H1 (cell line): ENCODE measurements at regions not wholly inside any gene's neighbourhood (a gene's known extent, or its start where the extent isn't known, plus 50 kb on each side); places are given as distances from the start of the nearest gene placed in this dataset.

Experiments used
- CTCF ChIA-PET: fragments of 300-600 bp; sonication (Branson Sonifier 250); formaldehyde crosslinking; loops from one replicate; lab custom pipeline; 2021; ENCODE audit not compliant: partially characterized antibody; lab: Charles Lee
- POLR2A ChIA-PET: fragments of 300-600 bp; sonication (Branson Sonifier 250); formaldehyde crosslinking; loops from one replicate; lab custom pipeline; 2021; ENCODE audit warnings: inconsistent platforms; ENCODE audit not compliant: partially characterized antibody; lab: Charles Lee
- DNase-seq, 2 experiments: peaks; one replicate each; pipeline versions ENCODE4 v3.0.0 to v3.0.0-alpha.2; 2010 to 2022; ENCODE audit warnings: low spot score in 2 of 2, low read depth in 1 of 2, mixed read lengths in 1 of 2
- FAIRE-seq: peaks from 2 replicates; lab custom pipeline; 2011; peaks lifted over from hg19 to GRCh38; lab: Jason Lieb, UNC
- H2AFZ ChIP-seq: 2 replicates; pipeline ENCODE4 v1.8.1; 2012; ENCODE audit warnings: low read length, inconsistent platforms
- H2AK5ac ChIP-seq: 2 replicates; pipeline ENCODE4 v1.6.1; 2013; ENCODE audit warnings: low read depth, low read length
- H2BK120ac ChIP-seq: replicated peaks from 2 replicates; pipeline ENCODE3; 2013; ENCODE audit warnings: low read depth, low read length, inconsistent platforms
- H2BK12ac ChIP-seq: 2 replicates; pipeline ENCODE4 v1.6.1; 2013; ENCODE audit warnings: low read depth, low read length
- H2BK15ac ChIP-seq: 2 replicates; pipeline ENCODE4 v1.6.1; 2013; ENCODE audit warnings: low read length
- H2BK20ac ChIP-seq: 2 replicates; pipeline ENCODE4 v1.6.1; 2013; ENCODE audit warnings: low read length
- H2BK5ac ChIP-seq: 2 replicates; pipeline ENCODE4 v1.6.1; 2013; ENCODE audit warnings: low read depth, low read length
- H3K14ac ChIP-seq: 2 replicates; pipeline ENCODE4 v1.6.1; 2013; ENCODE audit warnings: inconsistent platforms; ENCODE audit not compliant: insufficient read length
- H3K18ac ChIP-seq: 2 replicates; pipeline ENCODE4 v1.6.1; 2013; ENCODE audit warnings: low read length; ENCODE audit errors: extremely low read depth
- H3K23ac ChIP-seq: 2 replicates; pipeline ENCODE4 v1.6.1; 2013; ENCODE audit warnings: inconsistent platforms; ENCODE audit not compliant: insufficient read length
- H3K23me2 ChIP-seq: 2 replicates; pipeline ENCODE4 v1.6.1; 2013; ENCODE audit warnings: low read depth, low read length
- H3K27ac ChIP-seq: 2 replicates; pipeline ENCODE4 v1.6.1; 2011; ENCODE audit warnings: low read depth, low read length, inconsistent platforms
- H3K27me3 ChIP-seq, 4 experiments: replicated peaks in 1 of 4; 1 replicate in 1 of 4; 2 replicates in 3 of 4; pipeline versions ENCODE4 v1.6.1 to v1.8.1; 2011 to 2013; ENCODE audit warnings: low read length in 3 of 4, mild to moderate bottlenecking in 3 of 4, inconsistent platforms in 2 of 4, mixed read lengths in 2 of 4, moderate library complexity in 1 of 4; ENCODE audit not compliant: control insufficient read depth in 3 of 4, insufficient read depth in 3 of 4; ENCODE audit errors: extremely low read depth in 1 of 4
- H3K36me3 ChIP-seq, 4 experiments: 2 replicates each; pipeline versions ENCODE4 v1.6.1 to v1.8.1; 2011 to 2013; ENCODE audit warnings: mild to moderate bottlenecking in 4 of 4, low read length in 3 of 4, moderate library complexity in 2 of 4, control low read depth in 1 of 4, inconsistent platforms in 1 of 4; ENCODE audit not compliant: insufficient read depth in 4 of 4, control insufficient read depth in 2 of 4
- H3K4ac ChIP-seq: replicated peaks from 2 replicates; pipeline ENCODE3; 2013; ENCODE audit warnings: low read length, low read depth, mixed read lengths, inconsistent platforms; ENCODE audit not compliant: insufficient read length
- H3K4me1 ChIP-seq, 4 experiments: replicated peaks in 1 of 4; 1 replicate in 1 of 4; 2 replicates in 3 of 4; pipeline versions ENCODE4 v1.6.1 to v1.8.1; 2011 to 2013; ENCODE audit warnings: low read length in 3 of 4, inconsistent platforms in 2 of 4, mixed read lengths in 1 of 4; ENCODE audit not compliant: insufficient read depth in 4 of 4, control insufficient read depth in 3 of 4
- H3K4me2 ChIP-seq, 2 experiments: 2 replicates each; pipeline versions ENCODE4 v1.6.1 to v1.8.1; 2011 to 2013; ENCODE audit warnings: low read depth in 2 of 2, low read length in 2 of 2, control low read depth in 1 of 2, inconsistent platforms in 1 of 2, mild to moderate bottlenecking in 1 of 2; ENCODE audit not compliant: insufficient read depth in 1 of 2
- H3K4me3 ChIP-seq, 4 experiments: fragments of 200-600, 300-600 bp in 1 of 4; sonication (generic), shearing (Covaris generic), sonication (Bioruptor Twin) in 1 of 4; 2 replicates each; pipeline versions ENCODE4 v1.5.1 to v1.8.1; 2011 to 2016; ENCODE audit warnings: low read length in 4 of 4, low read depth in 3 of 4, control low read depth in 2 of 4, inconsistent platforms in 2 of 4, mild to moderate bottlenecking in 2 of 4, mixed read lengths in 1 of 4, moderate library complexity in 1 of 4; ENCODE audit not compliant: insufficient read depth in 2 of 4; ENCODE audit errors: extremely low read depth in 1 of 4
- H3K56ac ChIP-seq: replicated peaks from 2 replicates; pipeline ENCODE3; 2013; ENCODE audit warnings: low read depth, mild to moderate bottlenecking, mixed read lengths, low read length, inconsistent platforms; ENCODE audit not compliant: insufficient read length
- H3K79me1 ChIP-seq: 2 replicates; pipeline ENCODE4 v1.6.1; 2013; ENCODE audit warnings: low read depth, low read length, control low read depth
- H3K79me2 ChIP-seq, 2 experiments: 2 replicates each; pipeline versions ENCODE4 v1.6.1 to v1.8.1; 2012 to 2013; ENCODE audit warnings: low read length in 2 of 2, mild to moderate bottlenecking in 2 of 2, inconsistent platforms in 1 of 2; ENCODE audit not compliant: insufficient read depth in 2 of 2, control insufficient read depth in 1 of 2
- H3K9ac ChIP-seq, 4 experiments: replicated peaks in 1 of 4; 1 replicate in 1 of 4; 2 replicates in 3 of 4; pipeline versions ENCODE4 v1.6.1 to v1.8.1; 2011 to 2013; ENCODE audit warnings: low read depth in 3 of 4, low read length in 3 of 4, control low read depth in 2 of 4, mild to moderate bottlenecking in 2 of 4, moderate library complexity in 2 of 4, inconsistent platforms in 1 of 4; ENCODE audit errors: extremely low read depth in 1 of 4
- H3K9me3 ChIP-seq, 2 experiments: 2 replicates each; pipeline versions ENCODE4 v1.6.1 to v1.8.1; 2012 to 2013; ENCODE audit warnings: mild to moderate bottlenecking in 2 of 2, moderate library complexity in 2 of 2, control low read depth in 1 of 2, inconsistent platforms in 1 of 2, low read depth in 1 of 2, low read length in 1 of 2, mixed read lengths in 1 of 2; ENCODE audit not compliant: insufficient read depth in 2 of 2
- H4K20me1 ChIP-seq, 2 experiments: replicated peaks in 1 of 2; 2 replicates each; pipeline versions ENCODE3 to v1.8.1; 2011 to 2013; ENCODE audit warnings: inconsistent platforms in 2 of 2, low read length in 2 of 2, mild to moderate bottlenecking in 1 of 2; ENCODE audit not compliant: insufficient read depth in 2 of 2, control insufficient read depth in 1 of 2
- H4K5ac ChIP-seq: 2 replicates; pipeline ENCODE4 v1.6.1; 2013; ENCODE audit warnings: low read length, low read depth, mixed read lengths, inconsistent platforms; ENCODE audit not compliant: insufficient read length
- H4K8ac ChIP-seq: 2 replicates; pipeline ENCODE4 v1.8.0; 2013; ENCODE audit warnings: mild to moderate bottlenecking, moderate library complexity, low read length, inconsistent platforms; ENCODE audit not compliant: insufficient read depth; ENCODE audit errors: extremely low read depth
- H4K91ac ChIP-seq: replicated peaks from 2 replicates; pipeline ENCODE3; 2013; ENCODE audit warnings: low read length, mixed read lengths, inconsistent platforms; ENCODE audit not compliant: insufficient read length
- BACH1 ChIP-seq: IDR thresholded peaks from 2 replicates; pipeline ENCODE4 v1.6.1; 2012; ENCODE audit warnings: low read length, improper control_type of control experiment
- BCL11A ChIP-seq, 2 experiments: IDR thresholded peaks; one replicate each; pipeline ENCODE4 v1.6.1; 2011; ENCODE audit warnings: low read depth in 2 of 2, low read length in 2 of 2, mild to moderate bottlenecking in 2 of 2
- JUN ChIP-seq: IDR thresholded peaks from 2 replicates; pipeline ENCODE4 v1.6.1; 2011; ENCODE audit warnings: low read depth, mild to moderate bottlenecking, improper control_type of control experiment, low read length
- JUND ChIP-seq: IDR thresholded peaks from 2 replicates; pipeline ENCODE4 v1.6.1; 2011; ENCODE audit warnings: mild to moderate bottlenecking, improper control_type of control experiment, low read length
- KDM5A ChIP-seq: fragments of 200-600 bp; IDR thresholded peaks from 2 replicates; pipeline ENCODE4 v1.7.1; 2012; ENCODE audit warnings: mild to moderate bottlenecking, low read length, inconsistent platforms, mixed read lengths
- RBBP5 ChIP-seq: IDR thresholded peaks from 2 replicates; pipeline ENCODE4 v1.7.1; 2012; ENCODE audit warnings: low read depth, mild to moderate bottlenecking, inconsistent platforms, low read length, moderate library complexity, borderline replicate concordance
- TBP ChIP-seq: IDR thresholded peaks from 2 replicates; pipeline ENCODE4 v1.6.1; 2011; ENCODE audit warnings: low read depth, low read length, improper control_type of control experiment
- WGBS, 2 experiments: shearing (Covaris generic) in 1 of 2; methylation state at CpG; one replicate each; pipeline versions ENCODE4 v1.1.6 to v1.1.7; 2013 to 2015; ENCODE audit warnings: low lambda C conversion rate in 2 of 2, mixed read lengths in 2 of 2, inconsistent platforms in 1 of 2, low coverage in 1 of 2, missing lambda C conversion rate in 1 of 2; ENCODE audit not compliant: insufficient replicate concordance in 2 of 2, insufficient coverage in 1 of 2, insufficient read length in 1 of 2; ENCODE audit errors: extremely low coverage in 1 of 2, missing lambda C conversion rate in 1 of 2; 5-methylcytosine and 5-hydroxymethylcytosine counted together
- TF ChIP-seq, protein P1 (sequence below): IDR thresholded peaks from 2 replicates; pipeline ENCODE4 v1.6.1; 2012; ENCODE audit warnings: low read length, inconsistent platforms

DNA sequence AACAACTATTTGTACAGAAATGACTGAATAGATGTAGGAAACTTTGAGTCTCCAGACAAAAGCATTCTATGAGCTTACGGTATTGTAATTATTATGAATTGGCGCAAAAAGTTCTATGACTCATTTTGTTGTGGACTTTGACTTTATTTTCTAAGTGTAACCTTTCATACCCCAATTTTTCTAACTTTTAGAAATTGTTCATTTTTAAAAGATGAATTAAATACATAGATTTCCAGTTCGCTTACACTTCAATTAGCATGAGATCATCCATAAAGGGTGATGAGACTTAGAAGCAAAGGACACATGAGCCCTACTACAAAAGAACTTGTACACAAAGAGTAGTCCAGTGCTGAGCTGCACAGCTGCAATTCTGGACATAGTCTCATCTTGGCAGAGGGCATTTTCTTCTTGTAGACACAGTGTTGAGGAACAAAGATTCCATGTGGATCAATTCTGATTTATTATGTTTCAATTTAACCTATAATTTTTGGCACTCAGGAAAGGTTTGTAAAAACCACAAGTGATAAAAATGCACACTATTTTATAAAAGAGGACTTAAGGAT is 431.1 kb downstream of the LRRIQ3 start:
- Histone ChIP-seq H3K27me3 (no peaks in the 10 kb centered on the region), H4K91ac (no peak overlapping the region), H4K8ac (no peak overlapping the region), H3K4me3 (no peak overlapping the region), H3K9ac (no peak overlapping the region), H3K79me1 (no peaks in the 10 kb centered on the region), H3K4ac (no peak overlapping the region), H3K56ac (no peak overlapping the region), H3K4me1 (no peaks in the 10 kb centered on the region), H4K5ac (no peak overlapping the region), H3K18ac (no peak overlapping the region), H3K36me3 (no peaks in the 10 kb centered on the region), H2BK5ac (no peak overlapping the region), H2BK120ac (no peak overlapping the region), H3K79me2 (no peaks in the 10 kb centered on the region), H2BK12ac (no peak overlapping the region), H3K14ac (no peak overlapping the region), H2AFZ (no peak overlapping the region), H2BK20ac (no peak overlapping the region), H3K4me2 (no peak overlapping the region), H3K23me2 (no peaks in the 10 kb centered on the region), H3K23ac (no peak overlapping the region), H2AK5ac (no peak overlapping the region), H4K20me1 (no peaks in the 10 kb centered on the region), H3K9me3 (no peaks in the 10 kb centered on the region), H3K27ac (no peak overlapping the region), H2BK15ac (no peak overlapping the region)
- ChIA-PET CTCF (no interaction called here), POLR2A (no interaction called here)
- WGBS, 2 experiments: 67% methylated on average over 3 of the region's 3 CpGs; no CpG with 5 or more reads in 1 of the 2 experiments
- DNase-seq: no peak
- FAIRE-seq: no peak
- TF ChIP-seq RBBP5 (no peak), TBP (no peak), KDM5A (no peak), BACH1 (no peak), BCL11A (IDR thresholded peaks at IDR 0.05; ENCODE audit: low read depth in 2 of 2, low read length in 2 of 2) (no peak), JUND (no peak), JUN (no peak)
- TF ChIP-seq, protein P1, sequence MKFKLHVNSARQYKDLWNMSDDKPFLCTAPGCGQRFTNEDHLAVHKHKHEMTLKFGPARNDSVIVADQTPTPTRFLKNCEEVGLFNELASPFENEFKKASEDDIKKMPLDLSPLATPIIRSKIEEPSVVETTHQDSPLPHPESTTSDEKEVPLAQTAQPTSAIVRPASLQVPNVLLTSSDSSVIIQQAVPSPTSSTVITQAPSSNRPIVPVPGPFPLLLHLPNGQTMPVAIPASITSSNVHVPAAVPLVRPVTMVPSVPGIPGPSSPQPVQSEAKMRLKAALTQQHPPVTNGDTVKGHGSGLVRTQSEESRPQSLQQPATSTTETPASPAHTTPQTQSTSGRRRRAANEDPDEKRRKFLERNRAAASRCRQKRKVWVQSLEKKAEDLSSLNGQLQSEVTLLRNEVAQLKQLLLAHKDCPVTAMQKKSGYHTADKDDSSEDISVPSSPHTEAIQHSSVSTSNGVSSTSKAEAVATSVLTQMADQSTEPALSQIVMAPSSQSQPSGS: no peak
